Peyer's patch (tissue), 4 donors: ENCODE measurements at regions not wholly inside any gene's neighbourhood (a gene's known extent, or its start where the extent isn't known, plus 50 kb on each side); places are given as distances from the start of the nearest gene placed in this dataset.

Experiments
- DNase-seq, 3 donors: peaks; one replicate each; pipeline ENCODE4 v3.0.0-alpha.2; 2017 to 2019
- H3K27ac ChIP-seq, 4 donors: fragments of 200-600 bp; sonication (generic); one replicate each; pipeline ENCODE4 v1.5.1; 2016 to 2019
- H3K27me3 ChIP-seq, 2 donors: fragments of 200-600 bp; sonication (generic); one replicate each; pipeline ENCODE4 v1.5.1; 2019
- H3K36me3 ChIP-seq, 3 donors: fragments of 200-600 bp; sonication (generic); one replicate each; pipeline ENCODE4 v1.5.1; 2016 to 2019
- H3K4me1 ChIP-seq, 4 donors: fragments of 200-600 bp; sonication (generic); one replicate each; pipeline ENCODE4 v1.5.1; 2016 to 2019
- H3K4me3 ChIP-seq, 4 donors: fragments of 200-600 bp; sonication (generic); 1 replicate in 3 of 4; 2 replicates in 1 of 4; pipeline ENCODE4 v1.5.1; 2016 to 2019; ENCODE audit warnings: mild to moderate bottlenecking in 1 of 4
- H3K9me3 ChIP-seq, 4 donors: fragments of 200-600 bp; sonication (generic); one replicate each; pipeline ENCODE4 v1.5.1; 2016 to 2019; ENCODE audit warnings: mild to moderate bottlenecking in 1 of 4
- CTCF ChIP-seq, 6 experiments: fragments of 450-650 bp in 4 of 6; fragments of 200-600 bp in 2 of 6; sonication (generic) in 1 of 6; IDR thresholded peaks; one replicate each; pipeline ENCODE4 v1.5.1; 2017 to 2019; ENCODE audit warnings: antibody characterized with exemption in 6 of 6, mild to moderate bottlenecking in 3 of 6, moderate library complexity in 1 of 6
- POLR2A ChIP-seq, 2 donors: fragments of 450-650 bp; IDR thresholded peaks; one replicate each; pipeline ENCODE4 v1.5.1; 2017; ENCODE audit warnings: antibody characterized with exemption in 2 of 2, mild to moderate bottlenecking in 2 of 2, moderate library complexity in 2 of 2

- Histone ChIP-seq H3K27me3 (no peaks in the 10 kb centered on the region), H3K36me3 (no peaks in the 10 kb centered on the region), H3K9me3 (no peaks in the 10 kb centered on the region), H3K4me3 (no peak overlapping the region), H3K4me1 (no peaks in the 10 kb centered on the region), H3K27ac (no peak overlapping the region)
- no peak for DNase-seq
- TF ChIP-seq POLR2A (IDR thresholded peaks at IDR 0.05) (no peak), CTCF (IDR thresholded peaks at IDR 0.05) (no peak)
Observed at GRCh38 chr15:96612917-96613316, 282.4 kb downstream of the NR2F2 start.

DNA sequence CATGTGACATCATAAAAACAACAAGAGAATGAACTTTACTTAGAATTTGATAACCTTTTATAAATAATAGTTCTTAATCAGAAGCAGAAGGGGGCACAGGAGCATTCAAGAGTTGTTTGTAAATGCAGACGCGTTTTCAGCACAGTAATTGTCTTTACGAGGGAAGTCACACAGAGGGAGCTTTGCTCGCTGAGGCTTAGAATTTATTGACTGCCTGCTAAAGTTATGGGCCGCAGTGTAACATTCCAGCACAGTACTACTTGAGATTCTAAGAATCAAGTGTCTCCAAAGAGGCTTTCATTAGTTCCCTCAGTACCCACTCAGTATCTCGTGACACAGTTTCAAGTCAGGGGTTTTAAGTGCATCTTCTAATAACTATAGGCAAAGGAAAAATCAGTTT is 288.7 kb downstream of the NR2F2 start:
- Histone ChIP-seq H3K4me3 (no peak overlapping the region), H3K36me3 (no peaks in the 10 kb centered on the region), H3K27me3 (no peaks in the 10 kb centered on the region), H3K27ac (no peak overlapping the region), H3K4me1 (no peaks in the 10 kb centered on the region), H3K9me3 (no peaks in the 10 kb centered on the region)
- no peak for DNase-seq
- TF ChIP-seq POLR2A (IDR thresholded peaks at IDR 0.05) (no peak), CTCF (IDR thresholded peaks at IDR 0.05) (no peak)

DNA sequence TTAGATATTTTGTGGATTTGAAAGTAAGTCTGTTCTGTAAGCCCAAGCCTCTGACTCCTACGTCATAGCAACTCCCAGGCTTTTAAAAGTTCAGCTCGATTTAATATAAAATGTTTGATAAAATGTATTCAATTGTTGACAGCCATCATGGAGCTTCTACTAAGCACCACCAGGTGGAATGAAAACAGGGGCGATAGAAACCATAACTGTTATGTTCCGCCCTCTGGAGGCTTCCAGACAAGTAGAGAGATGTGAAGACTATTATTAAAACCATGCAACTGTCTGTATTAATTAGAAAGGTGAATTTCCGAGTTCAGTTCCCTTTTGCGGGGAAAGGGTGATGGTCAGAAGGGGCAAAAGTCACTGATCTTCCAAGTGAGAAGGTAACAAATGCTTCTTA is 292.2 kb downstream of the NR2F2 start:
- Histone ChIP-seq H3K4me3 (no peak overlapping the region), H3K9me3 (no peaks in the 10 kb centered on the region), H3K27ac (no peak overlapping the region), H3K36me3 (no peaks in the 10 kb centered on the region), H3K4me1 (no peaks in the 10 kb centered on the region), H3K27me3 (no peaks in the 10 kb centered on the region)
- no peak for TF ChIP-seq POLR2A (IDR thresholded peaks at IDR 0.05)
- no peak for TF ChIP-seq CTCF (IDR thresholded peaks at IDR 0.05)
- DNase-seq = no peak

DNA sequence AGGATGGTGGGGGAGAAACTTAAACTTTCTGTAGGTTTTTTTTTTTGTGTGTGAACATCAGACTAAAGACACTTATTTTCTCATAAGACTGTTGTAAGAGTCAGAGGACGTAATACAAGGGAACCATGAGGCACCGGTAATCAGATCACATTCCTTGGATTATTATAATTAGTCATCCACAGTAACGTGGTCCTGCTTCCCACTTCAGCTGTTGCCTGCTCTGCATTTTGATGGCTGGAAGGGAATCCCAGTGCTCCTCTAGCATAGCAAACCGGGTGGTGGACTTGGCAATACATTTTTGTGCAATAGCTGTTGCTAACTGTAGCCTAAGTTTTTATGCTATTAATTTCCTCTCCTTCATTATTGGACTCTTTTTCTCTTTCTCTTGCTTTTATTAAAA is 294.8 kb downstream of the NR2F2 start:
- DNase-seq = no peak
- no peak for TF ChIP-seq CTCF (IDR thresholded peaks at IDR 0.05)
- TF ChIP-seq POLR2A (IDR thresholded peaks at IDR 0.05) = no peak
- Histone ChIP-seq H3K4me1 (no peaks in the 10 kb centered on the region), H3K36me3 (no peaks in the 10 kb centered on the region), H3K27ac (no peak overlapping the region), H3K9me3 (no peaks in the 10 kb centered on the region), H3K27me3 (no peaks in the 10 kb centered on the region), H3K4me3 (no peak overlapping the region)

DNA sequence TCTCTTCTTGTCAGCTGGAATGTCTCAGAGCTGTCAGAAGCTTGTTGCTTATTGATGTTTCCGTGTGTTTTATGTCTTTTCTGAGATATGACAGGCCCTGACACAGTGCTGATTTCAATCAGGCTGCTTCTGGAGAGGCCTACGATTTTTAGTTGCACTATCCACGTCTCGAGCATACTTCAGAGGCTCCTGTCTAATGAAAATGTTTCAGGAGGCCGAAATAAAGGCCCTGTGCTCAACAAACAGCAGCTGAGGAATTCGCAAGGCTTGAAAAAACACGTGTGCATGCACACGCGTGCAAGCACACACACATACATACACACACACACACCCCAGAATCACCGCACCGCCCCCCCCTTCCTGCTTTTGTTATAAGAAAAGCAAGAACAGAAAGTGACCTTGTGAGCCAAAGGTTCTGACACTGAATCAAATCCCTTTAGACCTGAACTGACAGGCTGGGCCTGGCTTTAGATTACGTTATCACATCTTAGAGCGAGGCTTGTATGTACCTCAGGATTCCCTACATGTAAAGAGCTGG is 296.6 kb downstream of the NR2F2 start:
- no peak for DNase-seq
- Histone ChIP-seq H3K9me3 (no peaks in the 10 kb centered on the region), H3K4me1 (no peaks in the 10 kb centered on the region), H3K36me3 (no peaks in the 10 kb centered on the region), H3K27ac (no peak overlapping the region), H3K27me3 (no peaks in the 10 kb centered on the region), H3K4me3 (no peak overlapping the region)
- TF ChIP-seq POLR2A (IDR thresholded peaks at IDR 0.05) (no peak), CTCF (IDR thresholded peaks at IDR 0.05) (no peak)

- no peak for TF ChIP-seq POLR2A (IDR thresholded peaks at IDR 0.05)
- no peak for TF ChIP-seq CTCF (IDR thresholded peaks at IDR 0.05)
- Histone ChIP-seq H3K4me3 (no peak overlapping the region), H3K9me3 (no peaks in the 10 kb centered on the region), H3K27ac (no peak overlapping the region), H3K27me3 (no peaks in the 10 kb centered on the region), H3K4me1 (no peaks in the 10 kb centered on the region), H3K36me3 (no peaks in the 10 kb centered on the region)
- DNase-seq = no peak
Observed at GRCh38 chr15:96629511-96629910, 299.0 kb downstream of the NR2F2 start.
